ENCODE measurements at regions not wholly inside any gene's neighbourhood (a gene's known extent, or its start where the extent isn't known, plus 50 kb on each side); places are given as distances from the start of the nearest gene placed in this dataset.

DNA sequence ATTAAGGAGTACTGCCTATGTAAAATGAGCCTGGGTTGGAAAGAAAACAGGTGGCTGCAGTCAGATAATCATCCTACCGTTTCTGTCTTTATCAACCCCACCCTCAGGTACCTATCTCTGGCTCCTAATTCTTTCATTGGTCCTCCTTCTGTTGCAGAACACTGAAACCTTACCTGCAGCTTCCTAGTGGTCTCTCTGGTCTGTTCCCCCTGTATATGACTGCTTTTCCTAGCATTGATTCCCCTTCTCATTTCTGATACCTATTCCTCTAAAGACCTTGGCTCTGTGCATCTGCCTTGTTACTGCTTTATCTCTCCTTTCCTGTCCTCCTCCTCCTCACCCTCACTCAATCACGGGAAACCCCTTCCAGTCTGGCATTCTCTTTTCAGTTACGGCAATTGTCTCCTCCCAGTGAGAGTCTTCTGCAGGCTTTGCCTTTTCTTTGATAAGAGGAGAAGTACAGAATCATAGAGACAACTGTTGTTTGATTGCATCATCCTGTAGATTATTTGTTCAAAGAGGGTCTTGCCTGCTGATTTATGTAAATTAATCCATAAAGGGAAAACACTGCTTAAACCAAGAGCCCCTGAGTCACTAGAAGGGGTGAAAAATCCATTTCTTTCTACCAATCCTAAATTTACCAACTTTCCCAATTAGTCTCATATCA is 301.2 kb downstream of the AASDHPPT start:
- H3K4me2 ChIP-seq (ENCODE audit: low read depth, low read length, poor library complexity, severe bottlenecking), result no peak overlapping the region
- no peaks in the 10 kb centered on the region for H3K9me3 ChIP-seq (ENCODE audit: low read length)
- no peaks in the 10 kb centered on the region for H3K36me3 ChIP-seq (ENCODE audit: insufficient read depth, low read length)
- no peak overlapping the region for H3K27ac ChIP-seq (ENCODE audit: low read length)
- no peaks in the 10 kb centered on the region for H4K20me1 ChIP-seq (ENCODE audit: insufficient read depth, low read depth, low read length)
- H3K9ac ChIP-seq (ENCODE audit: low read length), result no peak overlapping the region
- H3K4me1 ChIP-seq (ENCODE audit: low read length), result no peaks in the 10 kb centered on the region
- no peaks in the 10 kb centered on the region for H3K9me2 ChIP-seq (replicated peaks; ENCODE audit: insufficient read depth, low read length)
- no peak overlapping the region for H3K4me3 ChIP-seq (ENCODE audit: low read length)
- DNase-seq, result no peak
- H3K79me2 ChIP-seq (ENCODE audit: low read length), result no peaks in the 10 kb centered on the region
- no peaks in the 10 kb centered on the region; the same call in 1 of the 2 replicates for H3K27me3 ChIP-seq (ENCODE audit: low read length)
- H2AFZ ChIP-seq (ENCODE audit: low read length), result no peak overlapping the region

DNA sequence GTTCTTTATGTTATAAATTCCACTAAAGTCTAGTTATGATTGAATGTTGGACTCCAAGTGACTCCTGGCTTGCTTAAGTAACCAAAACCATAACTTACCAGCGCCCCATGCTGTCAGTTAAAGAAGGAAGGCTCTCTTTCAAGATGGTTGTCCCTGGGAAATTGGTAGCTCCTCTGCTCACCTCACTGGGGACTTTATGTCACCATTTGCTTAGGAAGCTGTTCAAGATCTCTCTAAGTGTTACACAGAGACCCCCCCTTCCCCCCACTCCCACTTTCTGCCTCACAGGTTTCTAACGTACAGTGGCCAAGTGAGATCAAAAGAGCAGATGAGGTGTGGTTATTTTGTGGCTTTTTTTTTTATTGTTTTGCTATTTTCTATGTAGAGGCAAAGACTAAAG is 301.8 kb downstream of the AASDHPPT start:
- no peaks in the 10 kb centered on the region for H3K79me2 ChIP-seq (ENCODE audit: low read length)
- no peaks in the 10 kb centered on the region for H3K9me3 ChIP-seq (ENCODE audit: low read length)
- no peak overlapping the region for H3K9ac ChIP-seq (ENCODE audit: low read length)
- H4K20me1 ChIP-seq (ENCODE audit: insufficient read depth, low read depth, low read length), result no peaks in the 10 kb centered on the region
- no peaks in the 10 kb centered on the region; the same call in 1 of the 2 replicates for H3K27me3 ChIP-seq (ENCODE audit: low read length)
- no peaks in the 10 kb centered on the region for H3K4me1 ChIP-seq (ENCODE audit: low read length)
- no peaks in the 10 kb centered on the region for H3K36me3 ChIP-seq (ENCODE audit: insufficient read depth, low read length)
- no peak overlapping the region for H3K27ac ChIP-seq (ENCODE audit: low read length)
- no peak overlapping the region for H2AFZ ChIP-seq (ENCODE audit: low read length)
- DNase-seq, result no peak
- H3K4me3 ChIP-seq (ENCODE audit: low read length), result no peak overlapping the region
- no peak overlapping the region for H3K4me2 ChIP-seq (ENCODE audit: low read depth, low read length, poor library complexity, severe bottlenecking)
- H3K9me2 ChIP-seq (replicated peaks; ENCODE audit: insufficient read depth, low read length), result no peaks in the 10 kb centered on the region

DNA sequence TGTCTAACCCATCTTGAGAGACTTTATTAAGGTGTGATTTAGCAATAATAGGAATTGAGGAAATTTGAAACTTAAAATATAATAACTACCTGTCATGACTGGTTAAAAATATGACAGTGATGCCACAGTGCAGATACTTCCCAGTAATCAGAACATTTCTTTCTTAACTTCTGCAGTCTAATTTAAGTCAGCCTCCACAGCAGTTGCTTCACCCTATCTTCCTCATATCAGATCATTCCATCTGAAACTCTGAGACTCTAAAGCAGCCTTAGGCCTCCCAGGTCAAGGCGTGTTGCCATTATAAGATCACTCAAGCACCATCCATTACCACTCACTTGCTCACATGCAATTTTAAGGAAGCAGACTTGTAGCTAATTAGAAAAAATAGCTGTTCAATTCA is 302.2 kb downstream of the AASDHPPT start:
- no peaks in the 10 kb centered on the region for H3K79me2 ChIP-seq (ENCODE audit: low read length)
- H3K4me2 ChIP-seq (ENCODE audit: low read depth, low read length, poor library complexity, severe bottlenecking), result no peak overlapping the region
- no peak for DNase-seq
- no peaks in the 10 kb centered on the region for H4K20me1 ChIP-seq (ENCODE audit: insufficient read depth, low read depth, low read length)
- H3K9me3 ChIP-seq (ENCODE audit: low read length), result no peaks in the 10 kb centered on the region
- no peak overlapping the region for H3K27ac ChIP-seq (ENCODE audit: low read length)
- no peak overlapping the region for H2AFZ ChIP-seq (ENCODE audit: low read length)
- no peak overlapping the region for H3K9ac ChIP-seq (ENCODE audit: low read length)
- H3K4me3 ChIP-seq (ENCODE audit: low read length), result no peak overlapping the region
- H3K4me1 ChIP-seq (ENCODE audit: low read length), result no peaks in the 10 kb centered on the region
- no peaks in the 10 kb centered on the region for H3K36me3 ChIP-seq (ENCODE audit: insufficient read depth, low read length)
- no peaks in the 10 kb centered on the region for H3K9me2 ChIP-seq (replicated peaks; ENCODE audit: insufficient read depth, low read length)
- H3K27me3 ChIP-seq (ENCODE audit: low read length), result no peaks in the 10 kb centered on the region; the same call in 1 of the 2 replicates

DNA sequence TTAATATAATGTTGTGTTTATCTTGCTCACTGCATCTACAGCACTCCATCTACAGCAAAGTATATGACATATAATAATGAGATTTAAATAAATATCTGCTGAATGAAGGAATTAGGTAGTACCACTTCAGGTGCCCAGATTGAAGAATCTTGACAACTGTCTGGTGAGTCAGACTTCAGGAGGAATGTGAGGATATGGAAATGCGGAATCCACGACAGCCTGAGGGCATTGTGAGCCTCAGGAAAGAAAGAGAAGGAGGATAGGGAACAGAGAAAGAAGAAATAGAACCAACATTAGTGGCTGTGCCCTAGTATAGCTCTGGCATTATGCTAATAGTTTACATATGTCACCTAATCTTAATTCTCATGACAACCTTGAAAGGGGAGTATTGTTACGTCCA is 304.4 kb downstream of the AASDHPPT start:
- H3K27ac ChIP-seq (ENCODE audit: low read length), result no peak overlapping the region
- H3K79me2 ChIP-seq (ENCODE audit: low read length), result no peaks in the 10 kb centered on the region
- no peak overlapping the region for H2AFZ ChIP-seq (ENCODE audit: low read length)
- H3K27me3 ChIP-seq (ENCODE audit: low read length), result no peaks in the 10 kb centered on the region; the same call in 1 of the 2 replicates
- no peaks in the 10 kb centered on the region for H3K4me1 ChIP-seq (ENCODE audit: low read length)
- no peak overlapping the region for H3K4me2 ChIP-seq (ENCODE audit: low read depth, low read length, poor library complexity, severe bottlenecking)
- no peak overlapping the region for H3K4me3 ChIP-seq (ENCODE audit: low read length)
- H3K9me3 ChIP-seq (ENCODE audit: low read length), result no peaks in the 10 kb centered on the region
- H3K9ac ChIP-seq (ENCODE audit: low read length), result no peak overlapping the region
- no peaks in the 10 kb centered on the region for H4K20me1 ChIP-seq (ENCODE audit: insufficient read depth, low read depth, low read length)
- DNase-seq, result no peak
- H3K9me2 ChIP-seq (replicated peaks; ENCODE audit: insufficient read depth, low read length), result no peaks in the 10 kb centered on the region
- H3K36me3 ChIP-seq (ENCODE audit: insufficient read depth, low read length), result no peaks in the 10 kb centered on the region

DNA sequence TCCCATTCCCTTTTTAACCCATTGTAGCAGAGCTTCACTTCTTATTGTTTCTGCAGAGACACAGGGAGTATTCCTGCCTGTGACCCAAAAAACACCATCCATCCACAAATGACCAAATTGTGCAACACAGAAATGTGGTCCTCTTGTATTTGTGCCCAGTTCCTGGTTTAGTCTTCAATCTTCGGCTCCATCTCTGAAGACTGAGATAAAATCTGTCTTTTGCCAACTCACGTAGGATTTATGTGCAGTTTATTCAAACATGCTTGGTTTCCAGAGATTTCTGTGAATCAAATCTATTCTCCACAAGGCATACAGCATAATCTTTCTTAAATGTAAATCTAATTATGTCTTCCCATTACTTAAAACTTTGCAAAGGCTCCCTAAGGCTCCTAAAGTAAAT is 307.0 kb downstream of the AASDHPPT start:
- Histone ChIP-seq H3K9ac (ENCODE audit: low read length) (no peak overlapping the region), H3K27ac (ENCODE audit: low read length) (no peak overlapping the region), H3K9me2 (replicated peaks; ENCODE audit: insufficient read depth, low read length) (no peaks in the 10 kb centered on the region), H3K9me3 (ENCODE audit: low read length) (no peaks in the 10 kb centered on the region), H3K4me2 (ENCODE audit: low read depth, low read length, poor library complexity, severe bottlenecking) (no peak overlapping the region), H3K4me1 (ENCODE audit: low read length) (no peaks in the 10 kb centered on the region), H3K36me3 (ENCODE audit: insufficient read depth, low read length) (no peaks in the 10 kb centered on the region), H4K20me1 (ENCODE audit: insufficient read depth, low read depth, low read length) (no peaks in the 10 kb centered on the region), H3K4me3 (ENCODE audit: low read length) (no peak overlapping the region), H3K27me3 (ENCODE audit: low read length) (no peaks in the 10 kb centered on the region; the same call in 1 of the 2 replicates), H2AFZ (ENCODE audit: low read length) (no peak overlapping the region), H3K79me2 (ENCODE audit: low read length) (no peaks in the 10 kb centered on the region)
- no peak for DNase-seq

DNA sequence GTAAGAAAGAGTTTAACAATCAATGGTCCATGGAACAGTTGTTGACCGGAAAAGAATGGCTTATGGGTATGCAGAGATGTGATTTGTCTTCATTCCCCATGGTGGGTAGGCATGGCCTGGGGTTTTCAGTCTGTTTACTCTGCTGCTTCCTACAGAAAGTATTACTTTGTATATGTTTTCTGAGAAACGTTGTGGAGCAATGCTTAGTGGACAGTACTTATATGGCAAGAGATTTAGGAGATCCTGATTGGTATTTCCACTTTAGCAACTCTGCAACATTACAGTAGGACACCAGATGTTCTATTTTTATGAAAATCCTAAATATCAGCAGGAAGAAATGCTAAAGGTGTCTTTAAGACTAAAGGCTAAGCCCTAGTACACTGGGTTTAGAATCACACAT is 309.1 kb downstream of the AASDHPPT start:
- no peak for DNase-seq
- Histone ChIP-seq H3K36me3 (ENCODE audit: insufficient read depth, low read length) (no peaks in the 10 kb centered on the region), H3K4me1 (ENCODE audit: low read length) (no peaks in the 10 kb centered on the region), H3K4me3 (ENCODE audit: low read length) (no peak overlapping the region), H4K20me1 (ENCODE audit: insufficient read depth, low read depth, low read length) (no peaks in the 10 kb centered on the region), H3K9me2 (replicated peaks; ENCODE audit: insufficient read depth, low read length) (no peaks in the 10 kb centered on the region), H3K9ac (ENCODE audit: low read length) (no peak overlapping the region), H3K27me3 (ENCODE audit: low read length) (no peaks in the 10 kb centered on the region; the same call in 1 of the 2 replicates), H2AFZ (ENCODE audit: low read length) (no peak overlapping the region), H3K9me3 (ENCODE audit: low read length) (no peaks in the 10 kb centered on the region), H3K4me2 (ENCODE audit: low read depth, low read length, poor library complexity, severe bottlenecking) (no peak overlapping the region), H3K27ac (ENCODE audit: low read length) (no peak overlapping the region), H3K79me2 (ENCODE audit: low read length) (no peaks in the 10 kb centered on the region)

DNA sequence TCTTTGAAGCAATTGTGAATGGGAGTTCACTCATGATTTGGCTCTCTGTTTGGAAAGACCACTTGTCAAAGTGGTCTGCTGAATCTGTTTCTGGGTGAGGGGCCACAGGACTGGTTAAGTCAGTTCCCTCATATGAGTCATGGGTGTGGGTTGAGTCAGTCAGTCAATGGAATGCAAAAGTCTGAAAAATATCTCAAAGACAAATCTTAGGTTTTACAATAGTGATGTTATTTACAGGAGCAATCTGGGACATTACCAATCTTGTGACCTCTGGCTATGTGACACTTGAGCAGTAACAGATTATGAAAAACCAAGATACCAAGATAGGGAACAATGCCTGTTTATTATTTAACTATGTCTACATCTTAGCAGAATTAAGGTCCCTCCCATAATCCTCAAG is 311.6 kb downstream of the AASDHPPT start:
- no peaks in the 10 kb centered on the region for H3K36me3 ChIP-seq (ENCODE audit: insufficient read depth, low read length)
- no peaks in the 10 kb centered on the region for H3K9me3 ChIP-seq (ENCODE audit: low read length)
- H4K20me1 ChIP-seq (ENCODE audit: insufficient read depth, low read depth, low read length), result no peaks in the 10 kb centered on the region
- H3K9ac ChIP-seq (ENCODE audit: low read length), result no peak overlapping the region
- H3K27me3 ChIP-seq (ENCODE audit: low read length), result no peaks in the 10 kb centered on the region
- H3K27ac ChIP-seq (ENCODE audit: low read length), result no peak overlapping the region
- H3K4me1 ChIP-seq (ENCODE audit: low read length), result no peaks in the 10 kb centered on the region
- no peak overlapping the region for H2AFZ ChIP-seq (ENCODE audit: low read length)
- H3K9me2 ChIP-seq (replicated peaks; ENCODE audit: insufficient read depth, low read length), result no peaks in the 10 kb centered on the region
- no peak overlapping the region for H3K4me3 ChIP-seq (ENCODE audit: low read length)
- no peak overlapping the region for H3K4me2 ChIP-seq (ENCODE audit: low read depth, low read length, poor library complexity, severe bottlenecking)
- no peak for DNase-seq
- H3K79me2 ChIP-seq (ENCODE audit: low read length), result no peaks in the 10 kb centered on the region

DNA sequence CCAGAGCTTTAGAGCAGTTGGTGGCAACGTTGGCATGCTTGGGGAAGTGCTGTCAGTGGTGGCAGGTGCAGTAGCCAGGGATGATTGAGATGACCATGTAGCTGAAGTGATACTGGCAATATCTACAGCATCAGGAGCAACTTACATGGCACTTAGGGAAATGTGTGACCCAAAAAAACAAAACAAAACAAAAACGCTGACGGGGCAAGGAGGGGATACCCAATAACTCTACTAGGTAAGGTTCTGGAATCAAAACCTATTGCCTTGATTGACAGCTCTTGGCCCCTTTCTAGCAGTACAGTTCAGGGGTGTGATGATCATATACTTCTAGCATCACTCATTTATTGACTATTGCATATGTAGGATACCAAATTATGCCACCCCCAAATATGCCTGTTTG is 312.6 kb downstream of the AASDHPPT start:
- no peaks in the 10 kb centered on the region for H3K9me2 ChIP-seq (replicated peaks; ENCODE audit: insufficient read depth, low read length)
- no peak overlapping the region for H3K9ac ChIP-seq (ENCODE audit: low read length)
- no peak overlapping the region for H3K4me2 ChIP-seq (ENCODE audit: low read depth, low read length, poor library complexity, severe bottlenecking)
- no peak overlapping the region for H2AFZ ChIP-seq (ENCODE audit: low read length)
- no peaks in the 10 kb centered on the region for H3K9me3 ChIP-seq (ENCODE audit: low read length)
- H3K4me1 ChIP-seq (ENCODE audit: low read length), result no peaks in the 10 kb centered on the region
- no peaks in the 10 kb centered on the region for H3K79me2 ChIP-seq (ENCODE audit: low read length)
- H3K27ac ChIP-seq (ENCODE audit: low read length), result no peak overlapping the region
- no peaks in the 10 kb centered on the region for H4K20me1 ChIP-seq (ENCODE audit: insufficient read depth, low read depth, low read length)
- no peak overlapping the region for H3K4me3 ChIP-seq (ENCODE audit: low read length)
- H3K36me3 ChIP-seq (ENCODE audit: insufficient read depth, low read length), result no peaks in the 10 kb centered on the region
- H3K27me3 ChIP-seq (ENCODE audit: low read length), result no peaks in the 10 kb centered on the region
- no peak for DNase-seq
